Panc1 (cell line): ENCODE measurements at regions not wholly inside any gene's neighbourhood (a gene's known extent, or its start where the extent isn't known, plus 50 kb on each side); places are given as distances from the start of the nearest gene placed in this dataset.

Source experiments
- CTCF ChIP-seq: fragments of 450-650 bp; IDR thresholded peaks from 2 replicates; pipeline ENCODE4 v1.5.1; 2017; ENCODE audit warnings: mild to moderate bottlenecking
- REST ChIP-seq, 2 experiments: IDR thresholded peaks; 2 replicates each; pipeline ENCODE4 v1.6.1; 2011 to 2012; ENCODE audit warnings: low read depth in 2 of 2, control low read depth in 1 of 2, low read length in 1 of 2, mild to moderate bottlenecking in 1 of 2, moderate library complexity in 1 of 2; ENCODE audit not compliant: insufficient read depth in 1 of 2

- TF ChIP-seq CTCF (no peak), REST (IDR thresholded peaks at IDR 0.05; ENCODE audit: insufficient read depth in 1 of 2, low read depth in 2 of 2, low read length in 1 of 2) (no peak)
These were observed 211.4 kb upstream of the ZNF385D start for GRCh38 chr3:21962456-21962855.
